ENCODE measurements at regions not wholly inside any gene's neighbourhood (a gene's known extent, or its start where the extent isn't known, plus 50 kb on each side); places are given as distances from the start of the nearest gene placed in this dataset.

DNA sequence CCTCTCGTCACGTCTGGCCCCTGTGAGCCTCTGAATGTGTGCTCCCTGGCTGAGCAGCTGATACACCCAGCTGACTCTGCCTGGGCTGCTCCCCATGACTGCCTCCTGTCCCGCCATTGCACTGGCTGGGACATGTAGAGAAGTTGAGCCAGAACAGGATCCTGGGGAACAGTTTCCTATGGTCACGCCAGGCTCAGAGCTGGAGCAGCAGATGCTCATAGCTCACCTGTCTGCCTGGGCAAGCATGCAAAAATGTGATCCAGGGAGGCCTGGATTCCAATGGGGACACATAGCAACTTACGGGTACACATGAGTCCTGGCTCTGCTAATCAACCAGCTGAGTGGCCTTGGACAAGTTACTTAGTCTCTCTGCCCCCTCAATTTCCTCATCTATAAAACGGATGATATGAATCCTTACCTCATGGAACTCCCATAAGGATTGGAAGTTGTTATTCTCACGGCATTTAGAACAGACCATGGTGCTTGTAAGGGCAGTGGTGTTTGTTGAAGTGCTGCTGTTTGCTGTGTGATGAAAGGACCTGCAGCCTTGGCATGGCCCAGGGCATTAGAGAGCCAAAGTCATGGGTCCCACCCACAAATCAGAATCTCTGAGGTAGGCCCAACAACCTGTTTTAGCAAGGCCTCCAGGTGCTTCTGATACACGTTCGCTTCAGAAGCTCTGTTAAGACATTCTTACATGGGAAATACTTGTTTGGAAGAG lies 150.3 kb upstream of the VANGL1 start:
- no peak overlapping the region for H3K4me3 ChIP-seq (ENCODE audit: control insufficient read depth, low read depth, low read length)
- no peak for DNase-seq (ENCODE audit: low read depth)
- TF ChIP-seq, protein P1, sequence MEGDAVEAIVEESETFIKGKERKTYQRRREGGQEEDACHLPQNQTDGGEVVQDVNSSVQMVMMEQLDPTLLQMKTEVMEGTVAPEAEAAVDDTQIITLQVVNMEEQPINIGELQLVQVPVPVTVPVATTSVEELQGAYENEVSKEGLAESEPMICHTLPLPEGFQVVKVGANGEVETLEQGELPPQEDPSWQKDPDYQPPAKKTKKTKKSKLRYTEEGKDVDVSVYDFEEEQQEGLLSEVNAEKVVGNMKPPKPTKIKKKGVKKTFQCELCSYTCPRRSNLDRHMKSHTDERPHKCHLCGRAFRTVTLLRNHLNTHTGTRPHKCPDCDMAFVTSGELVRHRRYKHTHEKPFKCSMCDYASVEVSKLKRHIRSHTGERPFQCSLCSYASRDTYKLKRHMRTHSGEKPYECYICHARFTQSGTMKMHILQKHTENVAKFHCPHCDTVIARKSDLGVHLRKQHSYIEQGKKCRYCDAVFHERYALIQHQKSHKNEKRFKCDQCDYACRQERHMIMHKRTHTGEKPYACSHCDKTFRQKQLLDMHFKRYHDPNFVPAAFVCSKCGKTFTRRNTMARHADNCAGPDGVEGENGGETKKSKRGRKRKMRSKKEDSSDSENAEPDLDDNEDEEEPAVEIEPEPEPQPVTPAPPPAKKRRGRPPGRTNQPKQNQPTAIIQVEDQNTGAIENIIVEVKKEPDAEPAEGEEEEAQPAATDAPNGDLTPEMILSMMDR (IDR thresholded peaks at IDR 0.05; ENCODE audit: control insufficient read depth, insufficient read depth, low read depth, low read length, missing control alignments): no peak

- H3K4me3 ChIP-seq (ENCODE audit: control insufficient read depth, low read depth, low read length): no peak overlapping the region
- no peak for DNase-seq (ENCODE audit: low read depth)
- TF ChIP-seq, protein P1 (IDR thresholded peaks at IDR 0.05; ENCODE audit: control insufficient read depth, insufficient read depth, low read depth, low read length, missing control alignments): no peak
Measured at GRCh38 chr1:115479055-115479482, 141.0 kb upstream of the NGF start.

GRCh38 chr1:115477071-115477470 lies 139.0 kb upstream of the NGF start:
- DNase-seq (ENCODE audit: low read depth): no peak
- TF ChIP-seq, protein P1 (IDR thresholded peaks at IDR 0.05; ENCODE audit: control insufficient read depth, insufficient read depth, low read depth, low read length, missing control alignments): no peak
- no peak overlapping the region for H3K4me3 ChIP-seq (ENCODE audit: control insufficient read depth, low read depth, low read length)

- H3K4me3 ChIP-seq (ENCODE audit: control insufficient read depth, low read depth, low read length): no peak overlapping the region
- TF ChIP-seq, protein P1 (IDR thresholded peaks at IDR 0.05; ENCODE audit: control insufficient read depth, insufficient read depth, low read depth, low read length, missing control alignments): peak; percentile 26
- no peak for DNase-seq (ENCODE audit: low read depth)
Measured at GRCh38 chr1:115476616-115477015, 138.6 kb upstream of the NGF start.

DNA sequence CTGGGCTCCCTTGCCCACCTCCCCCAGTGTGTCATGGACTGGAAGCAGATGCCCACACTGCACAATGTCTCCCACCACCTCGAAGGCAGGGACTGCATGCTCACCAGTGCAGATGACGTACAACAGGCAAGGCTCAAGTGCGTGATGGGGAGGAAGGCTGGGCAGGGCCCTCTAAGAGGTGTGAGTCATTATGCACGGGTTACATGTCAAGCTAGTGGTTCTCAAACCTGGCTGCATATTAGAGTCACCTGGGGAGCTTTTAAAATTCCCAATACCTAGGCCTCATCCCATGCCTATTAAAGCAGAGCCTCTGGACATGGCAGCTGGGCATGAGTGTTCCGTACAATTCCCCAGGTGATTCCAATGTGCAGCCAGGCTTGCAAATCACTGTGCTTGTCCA lies 137.9 kb upstream of the NGF start:
- TF ChIP-seq, protein P1 (IDR thresholded peaks at IDR 0.05; ENCODE audit: control insufficient read depth, insufficient read depth, low read depth, low read length, missing control alignments): no peak
- DNase-seq (ENCODE audit: low read depth): no peak
- no peak overlapping the region for H3K4me3 ChIP-seq (ENCODE audit: control insufficient read depth, low read depth, low read length)

GRCh38 chr1:115475252-115475651 lies 137.2 kb upstream of the NGF start:
- TF ChIP-seq, protein P1 (IDR thresholded peaks at IDR 0.05; ENCODE audit: control insufficient read depth, insufficient read depth, low read depth, low read length, missing control alignments): no peak
- DNase-seq (ENCODE audit: low read depth): no peak
- H3K4me3 ChIP-seq (ENCODE audit: control insufficient read depth, low read depth, low read length): no peak overlapping the region

All from AG09309 (cell line).